HepG2 (cell line): ENCODE measurements at regions not wholly inside any gene's neighbourhood (a gene's known extent, or its start where the extent isn't known, plus 50 kb on each side); places are given as distances from the start of the nearest gene placed in this dataset.

Source experiments
- CEBPB ChIP-seq: IDR thresholded peaks from 2 replicates; pipeline ENCODE4 v1.6.1; 2011; ENCODE audit warnings: low read depth, low read length, improper control_type of control experiment, borderline replicate concordance
- CSRNP1 ChIP-seq: sonication (generic); formaldehyde crosslinking; IDR thresholded peaks from 2 replicates; pipeline ENCODE4 v1.8.1; 2023; ENCODE audit warnings: mild to moderate bottlenecking, missing genetic modification reagents
- CTCF ChIP-seq: sonication (generic); formaldehyde crosslinking; IDR thresholded peaks from 2 replicates; pipeline ENCODE4 v1.5.0; 2020; ENCODE audit warnings: mild to moderate bottlenecking, missing genetic modification reagents, moderate library complexity
- NFYC ChIP-seq: IDR thresholded peaks from 2 replicates; pipeline ENCODE4 v1.6.1; 2016; ENCODE audit warnings: missing genetic modification reagents, missing compliant biosample characterization
- ZNF431 ChIP-seq: sonication (generic); formaldehyde crosslinking; IDR thresholded peaks from 2 replicates; pipeline ENCODE4 v1.9.0; 2022; ENCODE audit warnings: missing genetic modification reagents, low read depth, mild to moderate bottlenecking, borderline replicate concordance
- ZNF550 ChIP-seq: sonication (generic); formaldehyde crosslinking; IDR thresholded peaks from 2 replicates; pipeline ENCODE4 v1.4.0; 2020; ENCODE audit warnings: mild to moderate bottlenecking, missing genetic modification reagents, borderline replicate concordance

- no peak for TF ChIP-seq CTCF (CRISPR knock-in tag)
- TF ChIP-seq CEBPB = no peak
- no peak for TF ChIP-seq CSRNP1 (CRISPR knock-in tag)
- no peak for TF ChIP-seq NFYC (CRISPR knock-in tag)
- TF ChIP-seq ZNF550 = no peak
- no peak for TF ChIP-seq ZNF431
These were observed 143.4 kb downstream of the PXDC1 start for GRCh38 chr6:3608159-3608558.
